Ishikawa (cell line): ENCODE measurements at regions not wholly inside any gene's neighbourhood (a gene's known extent, or its start where the extent isn't known, plus 50 kb on each side); places are given as distances from the start of the nearest gene placed in this dataset.

Source experiments
- CEBPB ChIP-seq: IDR thresholded peaks from 2 replicates; pipeline ENCODE4 v1.6.1; 2012
- CREB1 ChIP-seq: IDR thresholded peaks from 2 replicates; pipeline ENCODE4 v1.6.1; 2012; ENCODE audit warnings: low read depth
- EGR1 ChIP-seq: IDR thresholded peaks from 2 replicates; pipeline ENCODE4 v1.6.1; 2012
- EP300 ChIP-seq: IDR thresholded peaks from 2 replicates; pipeline ENCODE4 v1.6.1; 2012; ENCODE audit warnings: borderline replicate concordance
- FOXM1 ChIP-seq: IDR thresholded peaks from 2 replicates; pipeline ENCODE4 v1.6.1; 2012; ENCODE audit warnings: low read depth, borderline replicate concordance
- MAX ChIP-seq: IDR thresholded peaks from 2 replicates; pipeline ENCODE4 v1.6.1; 2012
- NFIC ChIP-seq: IDR thresholded peaks from 2 replicates; pipeline ENCODE4 v1.6.1; 2012
- RAD21 ChIP-seq: IDR thresholded peaks from 2 replicates; pipeline ENCODE4 v1.6.1; 2012; ENCODE audit warnings: low read depth
- REST ChIP-seq: IDR thresholded peaks from 2 replicates; pipeline ENCODE4 v1.6.1; 2012; ENCODE audit warnings: low read depth, mild to moderate bottlenecking
- TAF1 ChIP-seq: IDR thresholded peaks from 2 replicates; pipeline ENCODE4 v1.6.1; 2012; ENCODE audit warnings: low read depth, mild to moderate bottlenecking
- TCF12 ChIP-seq: IDR thresholded peaks from 2 replicates; pipeline ENCODE4 v1.6.1; 2012; ENCODE audit warnings: low read depth
- TEAD4 ChIP-seq: IDR thresholded peaks from 2 replicates; pipeline ENCODE4 v1.6.1; 2012
- USF1 ChIP-seq: IDR thresholded peaks from 2 replicates; pipeline ENCODE4 v1.6.1; 2012
- YY1 ChIP-seq: IDR thresholded peaks from 2 replicates; pipeline ENCODE4 v1.6.1; 2012; ENCODE audit warnings: low read depth
- ZBTB7A ChIP-seq: IDR thresholded peaks from 2 replicates; pipeline ENCODE4 v1.6.1; 2012; ENCODE audit warnings: low read depth

- TF ChIP-seq TCF12, result no peak
- no peak for TF ChIP-seq NFIC
- TF ChIP-seq CREB1, result no peak
- no peak for TF ChIP-seq MAX
- TF ChIP-seq REST, result no peak
- TF ChIP-seq RAD21, result no peak
- no peak for TF ChIP-seq TAF1
These were observed 126.4 kb upstream of the PTER start for GRCh38 chr10:16310440-16310839.

- TF ChIP-seq TEAD4 (no peak), RAD21 (0 out of 2 replicates have a peak, but pooled peaks have one; percentile 8), EP300 (no peak), YY1 (no peak)
These were observed 122.6 kb upstream of the PTER start for GRCh38 chr10:16314259-16314658.

- TF ChIP-seq USF1 (no peak), EP300 (no peak), MAX (no peak), YY1 (no peak), NFIC (no peak), CREB1 (no peak), TEAD4 (no peak), EGR1 (no peak), TAF1 (no peak), CEBPB (no peak), RAD21 (no peak), REST (no peak), FOXM1 (no peak), TCF12 (no peak), ZBTB7A (no peak)
These were observed 119.9 kb upstream of the PTER start for GRCh38 chr10:16316733-16317390.

- TF ChIP-seq REST, result no peak
- no peak for TF ChIP-seq TCF12
- no peak for TF ChIP-seq TEAD4
- TF ChIP-seq CREB1, result no peak
- no peak for TF ChIP-seq TAF1
- no peak for TF ChIP-seq USF1
- TF ChIP-seq YY1, result no peak
- no peak for TF ChIP-seq NFIC
- no peak for TF ChIP-seq ZBTB7A
- no peak for TF ChIP-seq EP300
- TF ChIP-seq FOXM1, result no peak
- no peak for TF ChIP-seq CEBPB
- TF ChIP-seq MAX, result no peak
- TF ChIP-seq EGR1, result no peak
These were observed 95.2 kb upstream of the PTER start for GRCh38 chr10:16341637-16342036.
